Right lobe of liver (tissue), 6 donors: ENCODE measurements at regions not wholly inside any gene's neighbourhood (a gene's known extent, or its start where the extent isn't known, plus 50 kb on each side); places are given as distances from the start of the nearest gene placed in this dataset.

Experiments
- ATAC-seq, 4 donors: fragments of 200-7000 bp; cut with Tn5 transposase; one replicate each; pipeline ENCODE4 v1.9.1; 2020; ENCODE audit warnings: mild to moderate bottlenecking in 4 of 4, moderate library complexity in 4 of 4
- DNase-seq, 3 donors: peaks; one replicate each; pipeline ENCODE4 v3.0.0-alpha.2; 2020
- H3K27ac ChIP-seq, 3 donors: fragments of 200-600 bp; one replicate each; pipeline ENCODE4 v1.8.0; 2022
- H3K27me3 ChIP-seq, 2 donors: fragments of 200-600 bp; one replicate each; pipeline ENCODE4 v1.8.0; 2022
- H3K36me3 ChIP-seq, 4 donors: fragments of 200-600 bp; sonication (generic) in 1 of 4; one replicate each; pipeline versions ENCODE4 v1.5.1 to v1.8.0; 2017 to 2022; ENCODE audit warnings: control low read depth in 1 of 4
- H3K4me1 ChIP-seq, 4 donors: fragments of 200-600 bp; sonication (generic) in 1 of 4; one replicate each; pipeline versions ENCODE4 v1.5.1 to v1.8.0; 2017 to 2022; ENCODE audit warnings: control low read depth in 1 of 4
- H3K4me3 ChIP-seq, 3 donors: fragments of 200-600 bp; one replicate each; pipeline ENCODE4 v1.8.0; 2022
- H3K9me3 ChIP-seq, 4 donors: fragments of 200-600 bp; sonication (generic) in 1 of 4; one replicate each; pipeline versions ENCODE4 v1.5.1 to v1.8.0; 2017 to 2022; ENCODE audit warnings: control low read depth in 1 of 4
- POLR2A ChIP-seq: fragments of 450-650 bp; IDR thresholded peaks from one replicate; pipeline ENCODE4 v1.6.1; 2017; ENCODE audit warnings: antibody characterized with exemption, mild to moderate bottlenecking
- WGBS: methylation state at CpG from one replicate; pipeline ENCODE4 v1.1.6; 2018; ENCODE audit warnings: low coverage, low lambda C conversion rate; ENCODE audit not compliant: insufficient coverage; ENCODE audit errors: missing lambda C conversion rate; 5-methylcytosine and 5-hydroxymethylcytosine counted together
- intact Hi-C, 2 donors: fragments of 100-400 bp; cut with DNase I; formaldehyde crosslinking; loops; one replicate each; pipeline versions ENCODE4 v1.11.2 to v1.14.1; 2022
- TF ChIP-seq, protein P1 (sequence below), 4 donors: fragments of 200-600 bp in 3 of 4; fragments of 450-650 bp in 1 of 4; IDR thresholded peaks; one replicate each; pipeline versions ENCODE4 v1.5.1 to v1.8.0; 2016 to 2022; ENCODE audit warnings: antibody characterized with exemption in 4 of 4, mild to moderate bottlenecking in 2 of 4
- donor health status: DM: no; HTN: yes; CAD: no.
- donor health status: DM: no; HTN: no; CAD: no.
- donor health status: DM: no; HTN: no; CAD: no.
- donor health status: DM: no; HTN: yes; CAD: no.
- donor health status: DM: no; HTN: yes; CAD: no.

DNA sequence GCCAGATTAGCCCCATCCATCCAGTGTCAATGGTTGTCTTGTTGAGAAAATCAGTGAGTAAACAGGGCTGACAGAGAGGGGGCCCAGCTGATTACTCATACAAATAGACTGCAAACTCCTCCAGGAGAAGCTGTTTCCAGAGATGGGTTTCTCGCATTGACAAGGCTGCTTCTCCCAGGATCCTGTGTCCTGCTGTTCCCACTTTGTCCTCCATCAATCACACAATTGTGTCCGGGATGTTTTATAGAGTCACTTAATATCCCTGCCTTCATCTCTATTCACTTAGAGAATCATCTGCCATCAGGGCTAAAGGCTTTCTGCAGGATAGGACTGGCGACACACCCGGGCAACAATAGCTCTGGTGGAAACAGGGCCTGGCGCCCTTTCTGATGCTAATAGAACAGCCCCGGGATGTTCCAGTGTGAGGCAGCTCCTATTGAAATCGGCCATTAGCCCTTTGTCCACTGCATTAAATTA is 71.7 kb upstream of the TBCA start:
- H3K4me1 ChIP-seq: no peaks in the 10 kb centered on the region
- 70% methylated on average over 5 of the region's 7 CpGs for WGBS
- intact Hi-C loops: no loop called here
- H3K4me3 ChIP-seq: no peak overlapping the region
- ATAC-seq: no peak
- H3K27me3 ChIP-seq: no peaks in the 10 kb centered on the region
- H3K36me3 ChIP-seq: no peaks in the 10 kb centered on the region
- TF ChIP-seq, protein P1, sequence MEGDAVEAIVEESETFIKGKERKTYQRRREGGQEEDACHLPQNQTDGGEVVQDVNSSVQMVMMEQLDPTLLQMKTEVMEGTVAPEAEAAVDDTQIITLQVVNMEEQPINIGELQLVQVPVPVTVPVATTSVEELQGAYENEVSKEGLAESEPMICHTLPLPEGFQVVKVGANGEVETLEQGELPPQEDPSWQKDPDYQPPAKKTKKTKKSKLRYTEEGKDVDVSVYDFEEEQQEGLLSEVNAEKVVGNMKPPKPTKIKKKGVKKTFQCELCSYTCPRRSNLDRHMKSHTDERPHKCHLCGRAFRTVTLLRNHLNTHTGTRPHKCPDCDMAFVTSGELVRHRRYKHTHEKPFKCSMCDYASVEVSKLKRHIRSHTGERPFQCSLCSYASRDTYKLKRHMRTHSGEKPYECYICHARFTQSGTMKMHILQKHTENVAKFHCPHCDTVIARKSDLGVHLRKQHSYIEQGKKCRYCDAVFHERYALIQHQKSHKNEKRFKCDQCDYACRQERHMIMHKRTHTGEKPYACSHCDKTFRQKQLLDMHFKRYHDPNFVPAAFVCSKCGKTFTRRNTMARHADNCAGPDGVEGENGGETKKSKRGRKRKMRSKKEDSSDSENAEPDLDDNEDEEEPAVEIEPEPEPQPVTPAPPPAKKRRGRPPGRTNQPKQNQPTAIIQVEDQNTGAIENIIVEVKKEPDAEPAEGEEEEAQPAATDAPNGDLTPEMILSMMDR (IDR thresholded peaks at IDR 0.05): no peak
- TF ChIP-seq POLR2A: no peak
- no peak overlapping the region for H3K27ac ChIP-seq
- no peak for DNase-seq
- H3K9me3 ChIP-seq: no peaks in the 10 kb centered on the region

GRCh38 chr5:77847129-77847460 is 71.0 kb upstream of the TBCA start:
- intact Hi-C loops: no loop called here
- Histone ChIP-seq H3K4me1 (no peaks in the 10 kb centered on the region), H3K27me3 (no peaks in the 10 kb centered on the region), H3K9me3 (no peaks in the 10 kb centered on the region), H3K36me3 (no peaks in the 10 kb centered on the region), H3K27ac (no peak overlapping the region), H3K4me3 (no peak overlapping the region)
- WGBS: 56% methylated on average over 2 of the region's 9 CpGs
- ATAC-seq: no peak
- TF ChIP-seq POLR2A: no peak
- TF ChIP-seq, protein P1 (IDR thresholded peaks at IDR 0.05): no peak
- DNase-seq: no peak

DNA sequence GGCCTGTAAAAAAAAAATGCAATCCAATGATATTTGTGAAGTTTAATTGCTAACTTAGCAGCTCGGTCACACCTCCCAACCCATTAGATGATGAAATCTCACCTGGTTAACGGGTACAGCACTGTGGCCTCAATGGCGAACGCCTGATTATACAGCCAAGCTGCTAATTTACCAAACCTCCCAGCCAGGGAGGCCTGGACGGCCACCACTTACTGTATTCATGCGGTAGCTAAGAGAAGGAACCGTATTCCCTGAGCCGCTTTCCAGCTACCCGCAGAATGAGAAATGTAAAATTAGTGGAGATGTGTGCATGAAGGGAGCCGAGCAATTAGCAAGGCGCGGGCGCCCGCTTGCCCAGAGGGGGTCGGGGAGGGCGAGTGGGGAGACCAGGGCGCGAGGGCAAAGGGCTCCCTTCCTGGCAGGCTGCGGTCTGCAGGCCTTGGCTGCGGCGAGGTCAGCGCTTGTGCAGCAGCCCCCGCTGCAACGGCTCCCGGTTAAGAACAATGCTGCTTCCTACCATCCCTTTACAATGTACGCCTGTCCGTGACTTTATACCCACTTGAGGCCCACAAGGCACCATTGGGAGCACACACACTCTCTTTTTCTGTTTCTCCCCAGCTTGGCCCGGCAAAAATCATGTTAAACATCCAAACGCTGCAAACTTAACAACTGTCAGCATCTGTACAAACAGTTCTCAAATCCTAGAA is 70.4 kb upstream of the TBCA start:
- no peak for TF ChIP-seq POLR2A
- TF ChIP-seq, protein P1 (IDR thresholded peaks at IDR 0.05): no peak
- 75% methylated on average over 10 of the region's 29 CpGs for WGBS
- no peaks in the 10 kb centered on the region for H3K27me3 ChIP-seq
- H3K36me3 ChIP-seq: no peaks in the 10 kb centered on the region
- no peak for ATAC-seq
- intact Hi-C loops: no loop called here
- H3K27ac ChIP-seq: no peak overlapping the region
- no peaks in the 10 kb centered on the region for H3K4me1 ChIP-seq
- DNase-seq: no peak
- H3K4me3 ChIP-seq: no peak overlapping the region
- no peaks in the 10 kb centered on the region for H3K9me3 ChIP-seq

- Histone ChIP-seq H3K27ac (no peak overlapping the region), H3K36me3 (no peaks in the 10 kb centered on the region), H3K9me3 (no peaks in the 10 kb centered on the region), H3K27me3 (no peaks in the 10 kb centered on the region), H3K4me1 (no peaks in the 10 kb centered on the region), H3K4me3 (no peak overlapping the region)
- 89% methylated on average over 5 of the region's 5 CpGs for WGBS
- DNase-seq (no peak), ATAC-seq (no peak)
- intact Hi-C loops: no loop called here
- no peak for TF ChIP-seq POLR2A
Observed at GRCh38 chr5:77845324-77845646, 69.1 kb upstream of the TBCA start.

GRCh38 chr5:77844623-77845323 is 68.6 kb upstream of the TBCA start:
- no peaks in the 10 kb centered on the region for H3K9me3 ChIP-seq
- no peaks in the 10 kb centered on the region for H3K27me3 ChIP-seq
- H3K27ac ChIP-seq: no peak overlapping the region
- DNase-seq (no peak), ATAC-seq (peak; percentile 33 to 54 (median 45))
- H3K36me3 ChIP-seq: no peaks in the 10 kb centered on the region
- TF ChIP-seq, protein P1 (IDR thresholded peaks at IDR 0.05): no peak
- no peak for TF ChIP-seq POLR2A
- no peaks in the 10 kb centered on the region for H3K4me1 ChIP-seq
- peak overlapping the region; percentile 29 to 51 (median 38) for H3K4me3 ChIP-seq
- WGBS: 19% methylated on average over 33 of the region's 48 CpGs
- intact Hi-C loops: no loop called here
